NCI-H187 treated with DMSO at 0.1 percent for 48 hours (cell line): ENCODE measurements at regions not wholly inside any gene's neighbourhood (a gene's known extent, or its start where the extent isn't known, plus 50 kb on each side); places are given as distances from the start of the nearest gene placed in this dataset.

ENCODE experiments used
- DNase-seq: peaks from one replicate; lab custom pipeline; 2025; lab: John Stamatoyannopoulos, UW

DNA sequence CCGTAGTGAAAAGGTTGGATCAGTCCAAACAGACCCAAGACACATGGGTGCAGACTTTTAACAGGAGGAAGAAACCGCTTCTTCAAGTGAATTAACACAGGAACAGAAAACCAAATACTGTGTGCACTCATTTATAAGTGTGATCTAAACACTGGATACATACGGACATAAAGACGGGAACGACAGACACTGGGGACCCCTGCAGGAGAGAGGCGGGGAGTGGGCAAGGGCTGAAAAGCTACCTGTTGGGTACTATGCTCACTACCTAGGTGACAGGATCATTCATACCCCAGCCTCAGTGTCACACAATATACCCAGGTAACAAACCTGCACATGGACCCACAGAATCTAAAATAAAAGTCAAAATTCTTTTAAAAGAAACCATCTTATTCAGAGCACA, 326.0 kb upstream of the NOCT start:
- DNase-seq: no peak

DNA sequence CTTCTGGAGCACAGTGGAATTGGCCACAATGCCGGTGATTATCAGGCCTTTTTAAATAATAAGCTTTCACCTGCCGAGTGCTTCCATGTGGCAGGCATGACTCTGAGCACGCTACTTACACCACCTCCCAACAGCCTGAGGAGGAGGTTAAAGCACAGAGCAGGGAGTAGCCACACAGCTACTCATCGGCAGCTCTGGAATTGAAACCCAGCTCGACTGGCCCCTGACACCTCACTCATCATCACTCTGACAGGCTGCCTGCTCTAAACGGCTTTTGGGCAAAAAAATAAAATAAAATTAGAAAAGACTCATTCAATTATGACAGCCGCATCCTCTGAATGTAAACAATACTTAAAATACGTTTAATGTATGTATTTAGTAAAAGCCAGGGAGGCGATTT, 326.4 kb upstream of the NOCT start:
- DNase-seq: no peak

DNA sequence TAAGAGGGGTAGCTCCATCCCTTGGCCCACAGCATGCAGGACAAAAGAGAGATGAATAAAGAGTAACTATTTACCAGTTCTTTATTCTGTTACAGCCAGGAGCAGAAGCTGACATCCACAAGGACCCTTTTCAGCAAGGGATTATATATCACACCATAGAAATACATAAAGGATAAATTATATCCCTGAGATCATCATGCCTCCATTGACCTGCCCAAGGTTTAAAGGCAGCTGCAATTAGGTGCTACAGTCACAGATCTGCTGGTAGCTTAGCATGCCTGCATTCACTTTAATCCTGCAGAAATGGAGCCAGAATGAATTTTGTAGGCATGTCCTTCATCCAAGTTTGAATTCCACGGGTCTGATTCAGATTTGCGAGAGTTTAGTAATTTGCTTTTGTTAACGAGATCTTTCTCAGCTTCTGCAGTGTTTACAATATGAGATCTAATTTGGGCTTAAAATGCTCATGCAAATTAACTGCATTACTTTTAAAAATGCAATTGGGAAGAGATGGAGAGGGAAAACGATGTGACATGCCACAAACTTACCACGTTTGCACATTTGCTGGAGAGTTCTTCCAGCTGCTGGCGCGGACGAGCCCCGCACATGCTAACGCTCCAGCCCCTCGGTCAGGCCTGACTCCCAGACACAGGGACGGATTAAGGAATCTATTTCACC, 327.0 kb upstream of the NOCT start:
- DNase-seq: no peak

DNA sequence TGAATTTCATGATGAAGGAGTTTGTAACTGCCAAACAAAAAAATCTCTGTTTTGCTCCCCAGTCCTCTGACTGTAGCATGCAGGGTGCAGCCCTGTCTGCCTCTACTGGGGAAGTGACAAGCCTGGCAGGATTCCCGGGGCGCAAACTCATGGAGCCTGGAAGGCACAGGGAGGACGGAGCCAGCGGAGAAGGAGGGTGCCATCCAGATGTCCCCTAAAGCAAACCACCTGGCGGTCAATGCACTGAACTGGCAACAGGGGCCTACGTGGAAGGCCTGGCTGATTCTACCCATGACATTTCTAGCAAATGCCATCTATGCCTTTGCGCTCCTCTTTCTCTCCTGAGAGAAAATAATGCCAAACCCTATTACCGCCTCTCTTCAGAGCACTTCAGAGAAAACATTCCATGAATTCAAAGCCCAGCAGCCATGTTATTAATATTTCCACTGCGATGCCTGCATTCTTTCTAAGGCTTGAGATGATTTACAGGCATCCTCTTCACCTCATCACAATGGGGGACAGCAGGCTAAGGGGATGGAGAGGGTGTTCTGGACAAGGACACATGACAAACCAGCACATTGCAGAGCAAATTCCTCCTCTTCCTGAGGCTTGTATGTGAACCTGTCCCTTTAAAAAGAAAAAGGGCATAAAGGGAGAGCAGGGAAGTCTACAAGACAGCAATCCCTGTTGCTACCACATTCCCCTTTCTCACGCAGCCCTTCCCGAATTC, 329.3 kb upstream of the NOCT start:
- DNase-seq: no peak

DNA sequence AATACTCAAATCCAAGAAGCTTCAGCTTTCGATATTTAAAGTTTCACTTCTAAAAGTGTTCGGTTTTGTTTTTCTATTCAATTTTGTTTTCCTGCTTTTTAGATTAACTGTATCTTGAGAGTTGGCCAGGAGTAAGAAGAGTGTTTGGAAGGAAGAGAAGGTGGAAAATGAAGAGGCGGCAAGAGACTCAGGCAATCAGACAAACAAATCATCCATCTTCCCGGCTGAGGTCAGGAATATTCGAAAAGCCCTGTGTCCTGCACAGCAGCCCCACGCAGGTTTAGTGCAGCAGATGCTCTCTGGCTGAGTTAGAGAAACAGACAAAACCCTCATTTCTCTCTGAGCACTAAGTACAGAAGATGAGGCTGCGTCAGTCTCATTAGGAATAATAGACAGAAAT, 330.3 kb upstream of the NOCT start:
- no peak for DNase-seq

DNA sequence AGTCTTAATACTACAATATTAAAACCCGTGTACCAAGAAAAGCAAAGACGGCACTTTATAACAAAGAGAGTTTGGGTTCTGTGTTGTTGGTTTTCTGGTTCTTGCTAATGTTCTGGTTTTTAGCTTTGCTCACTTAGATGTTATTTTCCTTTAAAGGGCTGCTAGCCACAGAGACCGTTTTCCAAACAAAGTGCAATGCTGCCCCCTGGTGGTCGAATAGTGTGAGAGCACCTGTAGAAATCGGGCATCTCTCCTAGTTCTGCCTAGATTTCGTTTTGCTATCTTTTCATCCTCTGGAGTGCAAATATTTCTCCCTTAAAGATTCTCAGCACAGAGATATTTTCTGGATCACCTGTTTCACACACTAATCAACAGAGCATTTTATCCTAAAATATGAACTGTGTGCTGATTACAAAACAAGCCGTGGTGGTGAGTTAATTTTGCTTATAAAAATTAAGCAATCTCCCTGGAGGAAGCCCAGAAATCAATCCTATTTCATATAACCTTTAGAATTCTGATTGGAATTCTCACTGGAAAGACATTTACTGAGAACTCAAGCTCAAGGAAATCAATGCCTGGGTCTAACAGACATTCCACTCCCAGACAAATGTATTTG, 334.5 kb upstream of the NOCT start:
- DNase-seq: peak; percentile 1

DNA sequence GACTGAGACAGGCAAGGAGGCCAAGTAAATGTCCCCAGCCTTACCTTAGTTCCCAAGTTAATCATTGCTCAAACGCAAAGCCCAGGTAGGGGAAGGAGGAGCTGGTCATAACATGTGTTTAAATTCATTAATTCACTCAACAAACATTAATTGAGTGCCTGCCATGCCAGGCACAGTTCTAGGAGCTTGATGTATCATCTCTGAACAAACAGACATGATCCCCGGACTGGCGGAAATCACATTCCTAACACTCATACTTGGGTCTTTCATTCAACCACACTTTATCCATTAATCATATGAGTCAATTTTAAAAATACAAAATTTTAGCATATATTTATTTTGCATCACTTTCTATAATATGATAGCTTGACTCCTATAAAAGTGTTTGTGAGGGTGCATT, 335.3 kb upstream of the NOCT start:
- no peak for DNase-seq

DNA sequence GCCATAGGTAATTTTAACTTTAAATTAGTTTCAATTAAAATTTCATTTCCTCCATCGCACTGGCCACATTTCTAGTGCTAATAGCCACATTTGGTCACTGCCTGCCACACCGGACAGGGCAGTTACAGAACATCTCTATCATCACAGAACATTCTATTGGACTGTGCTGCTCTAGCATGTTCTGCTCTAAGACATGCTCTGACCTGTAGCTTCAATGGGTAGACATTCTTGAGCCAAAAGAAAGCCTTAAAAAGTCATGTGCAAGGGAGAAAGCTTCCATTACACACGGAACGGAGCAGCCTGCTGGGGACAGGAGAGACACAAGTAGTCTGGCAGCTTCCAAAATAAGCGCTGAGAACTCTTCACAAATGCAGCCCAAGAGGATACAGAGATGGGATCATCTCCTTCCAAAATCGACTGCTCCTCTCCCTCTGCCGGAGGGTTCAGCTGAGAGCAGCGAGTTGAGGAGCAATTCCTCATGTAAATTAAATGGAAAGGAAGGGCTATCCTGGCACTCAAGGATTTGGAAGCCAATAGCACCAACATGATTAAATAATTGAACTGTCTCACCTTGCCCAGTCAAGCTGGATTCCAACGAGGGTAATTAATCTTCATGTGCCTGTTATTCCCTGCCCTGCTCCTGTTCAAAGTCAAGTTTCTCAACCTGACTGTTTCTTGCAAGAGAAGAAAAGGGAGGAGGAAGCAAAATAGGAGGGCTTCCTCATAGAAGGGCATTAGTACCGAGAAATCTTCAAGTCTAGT, 336.4 kb upstream of the NOCT start:
- DNase-seq: no peak

DNA sequence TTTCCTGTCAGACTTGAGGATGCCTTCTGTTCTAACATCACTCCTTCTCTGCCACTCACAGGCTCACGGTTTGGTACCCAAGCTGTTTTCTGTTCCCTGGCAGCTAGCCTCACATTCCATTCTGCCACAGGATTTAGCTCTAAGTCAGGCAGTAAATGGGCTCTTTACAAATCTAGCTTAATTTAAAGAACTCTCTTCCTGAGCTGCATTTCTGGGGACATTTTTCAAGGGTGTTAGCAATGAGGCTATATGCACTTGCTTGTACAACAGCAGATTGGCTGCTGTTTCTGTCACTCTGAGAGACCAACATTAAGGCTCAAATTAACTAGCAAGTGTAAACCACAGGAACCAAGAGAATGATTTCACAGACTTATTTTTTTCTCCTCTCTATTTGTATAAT, 337.8 kb upstream of the NOCT start:
- DNase-seq: no peak

DNA sequence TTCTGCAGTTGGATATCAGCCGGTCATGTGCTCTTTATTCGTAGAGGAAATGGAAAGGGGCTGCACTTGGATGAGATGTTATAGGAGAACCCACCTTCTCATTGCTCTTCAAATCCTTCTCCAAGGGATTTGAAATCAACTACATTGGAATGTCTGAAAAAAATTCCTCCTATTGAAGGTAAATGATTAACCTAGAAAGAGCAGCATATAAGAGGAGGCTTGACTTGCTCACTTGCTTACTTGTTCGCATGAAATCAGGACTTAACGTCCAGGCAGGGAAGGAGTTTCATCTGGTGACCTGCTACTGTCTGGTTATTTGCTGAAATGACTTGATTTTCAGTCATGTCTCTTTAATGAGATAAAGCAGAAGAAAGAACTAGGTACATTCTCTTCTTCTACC, 338.4 kb upstream of the NOCT start:
- no peak for DNase-seq

DNA sequence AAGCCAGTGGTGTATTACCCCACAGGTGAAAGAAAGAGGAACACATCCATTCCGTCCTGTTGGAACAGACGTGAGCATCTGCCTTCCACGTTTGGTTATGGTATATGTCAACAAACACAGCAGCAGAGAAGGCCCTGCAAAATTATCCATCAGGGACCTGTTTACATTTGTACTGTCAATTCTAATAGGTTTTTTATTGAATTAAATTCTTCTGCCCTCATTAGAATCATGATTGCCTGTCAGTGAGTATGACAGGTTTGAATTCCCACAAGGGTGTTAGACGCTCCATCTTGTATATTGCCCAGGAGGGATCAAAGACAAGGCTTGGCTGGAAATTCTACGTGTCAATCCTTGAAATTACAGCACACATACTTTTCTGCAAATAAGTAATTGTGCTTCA, 339.9 kb upstream of the NOCT start:
- DNase-seq: no peak

DNA sequence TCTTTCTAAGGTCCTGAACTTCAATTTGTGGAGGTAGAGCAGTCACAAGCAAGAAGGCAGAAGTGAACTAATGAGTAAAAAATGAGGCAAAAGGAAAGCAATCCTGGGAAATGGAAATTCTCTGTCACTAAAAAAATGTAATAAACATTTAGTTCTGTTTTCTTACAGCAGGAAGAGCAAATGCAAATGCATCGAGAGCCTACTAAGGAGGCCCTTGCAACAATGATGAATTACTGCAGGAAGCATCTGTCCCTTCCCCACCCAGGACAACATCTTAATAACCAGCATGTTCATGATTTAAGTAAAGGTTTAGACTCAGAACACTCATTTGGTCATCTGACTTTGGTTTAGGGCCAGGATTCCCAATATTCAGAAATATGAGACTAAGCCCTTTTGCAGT, 341.4 kb upstream of the NOCT start:
- DNase-seq: no peak

DNA sequence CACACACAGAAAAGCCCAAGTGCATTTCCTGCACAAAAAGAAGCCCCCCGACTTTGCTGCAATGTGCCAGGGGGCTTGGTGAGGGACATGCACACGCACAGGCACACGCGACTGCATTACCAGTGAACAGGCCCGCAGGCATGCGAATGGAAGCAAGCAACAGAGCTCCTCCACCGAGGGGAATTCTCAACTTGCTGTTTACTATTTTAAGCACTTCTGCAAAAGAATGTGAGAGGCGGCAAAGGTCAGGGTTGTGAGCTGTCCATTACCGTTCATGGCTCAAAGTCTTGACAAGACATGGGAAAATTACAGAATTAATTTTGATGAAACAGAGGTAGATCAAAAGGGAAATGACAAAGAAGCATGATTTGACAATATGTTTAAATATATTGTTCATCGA, 342.5 kb upstream of the NOCT start:
- DNase-seq: no peak

DNA sequence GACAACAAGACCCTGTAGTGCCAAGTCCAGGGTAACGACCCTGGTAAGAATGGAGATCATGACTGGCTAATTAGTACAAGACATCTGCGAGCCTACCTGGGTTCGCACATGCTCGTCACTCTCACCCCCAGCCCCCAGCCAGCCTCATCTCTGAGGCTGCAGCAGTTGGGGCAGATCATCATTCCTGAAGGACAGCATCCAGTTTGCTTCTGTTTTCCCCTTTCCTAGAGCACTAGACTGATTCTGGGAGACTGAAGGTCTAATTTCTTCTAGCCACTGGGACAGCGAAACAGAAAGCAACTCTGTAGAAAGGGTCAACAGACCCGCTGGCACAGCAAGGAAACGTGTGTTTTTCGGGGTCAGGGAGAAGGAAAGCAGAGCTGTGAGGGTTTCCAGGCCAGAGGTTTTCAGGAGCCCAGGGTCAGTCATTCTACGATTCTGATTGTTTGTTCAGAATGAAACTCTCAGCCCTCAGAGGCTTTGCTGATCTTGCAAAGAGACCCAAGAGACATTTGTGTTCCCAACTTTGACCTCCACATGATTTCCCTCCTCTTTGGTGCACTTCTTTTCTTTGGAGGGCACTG, 343.1 kb upstream of the NOCT start:
- no peak for DNase-seq

DNA sequence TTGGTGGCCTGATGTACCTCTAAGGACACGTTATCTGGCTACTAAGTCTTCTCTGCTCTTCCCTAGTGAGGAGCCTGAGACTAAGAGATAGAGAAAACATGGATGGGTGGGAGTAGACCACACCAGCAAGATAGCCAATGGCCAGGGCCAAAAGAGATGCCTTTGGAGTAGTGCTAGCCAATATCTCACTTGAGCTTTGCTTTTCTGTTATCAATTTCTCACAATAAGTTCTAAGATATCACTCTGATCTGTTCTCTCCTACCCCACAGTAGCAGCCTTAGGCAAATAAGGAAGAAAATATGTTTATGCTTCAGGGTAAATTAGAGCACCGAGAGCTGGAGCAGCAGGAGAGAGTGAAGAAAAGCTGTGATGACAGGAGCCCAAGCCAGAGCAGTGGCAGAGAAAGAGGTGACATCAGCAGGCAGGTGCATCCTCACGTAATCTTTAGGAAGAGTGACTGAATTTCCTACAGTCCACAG, 343.9 kb upstream of the NOCT start:
- no peak for DNase-seq

DNA sequence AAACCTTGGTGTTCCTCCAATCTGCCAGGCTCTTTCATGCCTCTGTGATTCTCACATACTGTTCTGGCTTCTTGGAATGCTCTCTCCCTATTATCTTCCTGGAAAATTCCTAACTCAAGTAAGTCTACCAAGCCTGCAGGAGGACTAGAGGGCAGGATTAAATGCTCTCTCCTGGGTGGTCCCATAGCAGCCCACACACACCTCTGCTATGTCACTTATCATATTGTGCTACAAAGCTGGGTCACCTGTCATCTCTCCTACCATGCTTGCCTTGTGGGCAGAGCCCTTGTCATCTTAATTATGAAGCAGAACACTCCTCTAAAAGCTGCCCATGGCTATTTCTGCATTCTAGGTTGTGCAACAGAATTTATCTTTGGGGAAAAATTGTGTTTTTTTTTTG, 344.5 kb upstream of the NOCT start:
- no peak for DNase-seq

DNA sequence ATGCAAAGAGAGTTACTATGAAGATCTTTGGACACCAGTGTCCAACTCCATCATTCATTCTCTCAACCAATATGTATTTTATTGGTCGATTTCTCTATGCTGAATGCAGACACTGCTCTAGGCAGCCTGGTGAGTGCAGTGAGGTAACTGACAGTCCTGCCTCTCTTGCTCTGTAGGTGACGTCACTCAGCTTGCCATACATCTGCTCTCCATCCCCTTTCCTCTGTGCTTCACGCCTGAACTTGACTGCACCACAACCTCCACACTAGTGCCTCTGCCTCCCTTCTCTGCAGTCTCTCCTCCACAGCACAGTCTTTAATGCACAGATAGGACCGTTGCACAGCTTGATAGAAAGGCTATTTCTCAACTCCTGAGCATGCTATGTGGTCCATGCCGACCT, 344.9 kb upstream of the NOCT start:
- no peak for DNase-seq

DNA sequence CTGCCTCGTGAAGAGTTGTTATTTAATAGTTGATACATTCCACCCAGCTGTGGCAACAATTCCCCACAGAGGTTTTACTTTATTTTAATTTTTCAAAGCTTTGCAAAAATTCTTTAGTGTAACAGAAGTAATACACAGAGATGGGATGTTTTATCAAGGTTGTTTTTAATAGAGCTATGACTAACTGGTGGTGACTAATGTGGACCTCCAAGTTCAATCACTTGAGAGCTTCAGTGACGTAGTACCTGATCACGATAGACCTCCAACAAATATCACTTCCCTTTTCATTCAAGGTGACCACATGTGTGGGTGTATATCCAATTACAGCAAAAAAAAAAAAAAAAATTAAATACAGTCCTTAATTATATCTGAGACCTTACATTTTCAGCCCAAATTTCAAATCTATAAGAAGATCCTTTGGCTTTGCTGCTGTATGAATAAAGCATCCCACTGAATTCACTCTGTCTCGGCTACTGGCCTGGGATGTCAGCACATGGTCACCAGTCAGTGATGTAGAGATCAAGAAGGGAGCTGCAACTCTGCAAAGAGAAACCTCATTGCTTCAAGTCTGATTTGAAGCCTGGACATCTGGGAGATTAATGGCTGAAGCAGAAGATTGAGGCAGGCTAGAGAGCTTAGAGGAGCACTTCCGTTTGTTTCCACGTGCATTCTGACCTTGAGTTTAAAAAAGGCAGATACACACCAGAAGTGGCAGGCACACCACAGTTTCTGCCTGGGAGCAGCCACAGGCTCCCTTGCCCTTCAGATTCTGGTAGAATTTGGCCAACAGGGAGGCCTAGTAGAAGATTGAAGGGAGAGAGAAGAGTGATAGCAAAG, 345.9 kb upstream of the NOCT start:
- no peak for DNase-seq

DNA sequence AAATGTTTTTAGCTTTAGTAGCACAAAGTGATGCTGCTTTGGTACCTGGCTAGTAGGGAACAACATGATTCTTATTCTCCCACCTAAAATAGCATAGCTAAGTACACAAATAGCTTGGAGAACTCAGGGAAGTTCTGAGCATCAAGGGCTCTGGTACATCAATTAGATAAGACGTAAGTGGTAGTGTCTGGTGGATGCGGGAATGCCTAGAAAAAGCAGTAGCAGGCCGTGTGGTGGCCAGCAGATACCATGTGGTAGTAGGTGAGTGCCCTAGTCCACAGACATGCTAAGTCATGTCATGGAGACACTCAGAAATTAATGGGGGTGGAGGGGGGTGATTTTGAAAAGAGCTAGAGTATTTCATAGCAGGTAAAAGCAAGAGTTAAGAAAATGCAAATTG, 347.3 kb upstream of the NOCT start:
- no peak for DNase-seq

DNA sequence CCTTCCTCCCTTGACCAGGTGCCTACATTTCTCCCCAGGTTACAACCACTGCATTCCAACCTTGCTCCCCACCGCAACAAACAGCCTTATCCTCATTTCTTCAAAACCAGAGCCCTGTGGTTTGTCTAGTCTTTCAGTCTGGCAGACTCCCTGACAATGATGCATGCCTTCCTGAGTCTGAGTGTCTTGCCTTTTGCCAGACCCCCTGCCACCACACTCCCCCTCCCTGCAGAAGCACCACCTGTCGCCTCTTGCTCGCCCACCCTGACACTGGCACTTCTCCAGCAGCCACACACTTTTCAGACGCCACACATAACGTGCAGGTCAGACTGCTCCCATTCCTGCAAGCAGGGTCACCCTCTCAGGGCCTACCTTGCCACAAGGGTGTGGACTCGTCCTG, 349.2 kb upstream of the NOCT start:
- DNase-seq: no peak

DNA sequence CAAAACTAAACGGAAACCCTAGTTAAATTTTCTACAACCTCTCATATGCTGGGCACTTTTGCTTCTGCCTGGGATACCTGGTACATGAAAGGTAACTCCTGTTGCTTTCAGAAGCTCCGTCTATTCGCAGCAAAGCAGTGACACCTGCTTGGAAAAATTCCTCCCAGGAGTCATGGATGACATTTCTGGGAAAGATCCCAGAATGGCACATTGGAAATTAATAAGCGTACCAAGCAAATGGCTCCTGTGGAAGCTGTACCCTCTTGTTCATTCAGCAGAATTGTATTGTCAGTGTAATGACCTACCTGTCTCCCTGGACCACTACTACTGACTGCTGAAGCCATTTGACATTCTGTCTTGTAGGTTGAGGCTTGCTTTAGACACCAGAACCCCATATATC, 349.7 kb upstream of the NOCT start:
- no peak for DNase-seq
